ENCODE measurements at regions not wholly inside any gene's neighbourhood (a gene's known extent, or its start where the extent isn't known, plus 50 kb on each side); places are given as distances from the start of the nearest gene placed in this dataset.

DNA sequence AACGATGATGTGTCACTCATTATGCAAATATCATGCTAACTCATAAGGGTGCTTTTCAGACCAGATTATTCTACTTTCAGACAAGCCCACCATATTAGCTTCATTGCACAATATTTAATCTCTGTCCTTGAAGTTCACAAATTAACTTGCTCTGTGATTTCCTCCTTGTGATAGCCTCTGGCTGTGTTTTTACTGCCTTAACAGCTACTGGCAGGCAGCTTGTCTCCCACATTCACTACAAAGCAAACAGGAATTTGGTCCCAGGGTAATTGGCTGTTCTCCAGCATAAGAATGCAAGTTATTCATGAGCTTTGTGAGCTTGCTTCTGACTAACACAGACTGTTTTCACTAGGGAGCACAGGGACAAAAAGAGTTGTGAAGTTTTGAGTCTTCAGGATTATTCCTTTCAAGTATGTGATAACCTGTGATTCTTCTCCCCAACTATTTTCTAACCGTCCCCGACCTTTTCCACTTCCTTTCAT is 87.9 kb upstream of the HMCN1 start:
- TF ChIP-seq CTCF (IDR thresholded peaks at IDR 0.05; ENCODE audit: insufficient read depth, low read length, poor library complexity, severe bottlenecking) (no peak), EZH2phosphoT487 (conservative IDR thresholded peaks at IDR 0.05; ENCODE audit: low read length) (no peak)

All from SU-DHL-6 (cell line).